HuH-7 (cell line): ENCODE measurements at regions not wholly inside any gene's neighbourhood (a gene's known extent, or its start where the extent isn't known, plus 50 kb on each side); places are given as distances from the start of the nearest gene placed in this dataset.

Experiments used
- DNase-seq: peaks from one replicate; pipeline ENCODE4 v3.0.0; 2011; ENCODE audit warnings: low spot score

DNA sequence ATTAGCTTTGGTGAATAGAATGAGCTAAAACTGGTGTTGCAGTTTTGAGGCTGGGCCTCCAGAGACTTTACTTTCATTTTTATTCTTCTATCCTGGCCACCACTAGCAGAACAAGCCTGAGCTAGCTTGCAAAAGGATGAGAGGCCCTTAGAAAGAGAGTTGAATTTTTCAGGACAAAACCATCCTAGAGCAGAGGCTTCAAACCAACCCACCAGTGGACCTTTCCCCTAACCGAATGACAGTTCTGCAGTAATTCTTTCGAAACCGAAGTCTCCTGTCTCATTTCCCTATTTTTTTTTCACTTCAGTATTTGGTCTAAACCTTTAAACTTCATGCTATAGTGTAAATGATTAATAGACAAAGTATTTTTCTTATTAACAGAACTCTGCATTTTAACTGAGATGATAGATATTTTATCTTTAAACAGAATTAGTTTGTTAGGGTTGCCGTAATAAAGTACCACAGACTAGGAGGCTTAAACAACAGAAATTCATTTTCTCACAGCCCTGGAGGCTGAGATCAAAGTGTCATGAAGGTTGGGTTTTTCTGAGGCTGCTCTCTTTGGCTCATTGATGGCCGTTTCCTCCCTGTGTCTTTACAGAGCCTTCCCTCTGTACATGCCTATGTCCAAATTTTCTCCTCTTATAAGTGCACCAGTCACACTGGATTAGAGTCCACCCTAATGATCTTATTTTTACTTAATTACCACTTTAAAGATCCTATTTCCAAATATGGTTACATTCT is 80.6 kb upstream of the PAK5 start:
- DNase-seq: no peak

DNA sequence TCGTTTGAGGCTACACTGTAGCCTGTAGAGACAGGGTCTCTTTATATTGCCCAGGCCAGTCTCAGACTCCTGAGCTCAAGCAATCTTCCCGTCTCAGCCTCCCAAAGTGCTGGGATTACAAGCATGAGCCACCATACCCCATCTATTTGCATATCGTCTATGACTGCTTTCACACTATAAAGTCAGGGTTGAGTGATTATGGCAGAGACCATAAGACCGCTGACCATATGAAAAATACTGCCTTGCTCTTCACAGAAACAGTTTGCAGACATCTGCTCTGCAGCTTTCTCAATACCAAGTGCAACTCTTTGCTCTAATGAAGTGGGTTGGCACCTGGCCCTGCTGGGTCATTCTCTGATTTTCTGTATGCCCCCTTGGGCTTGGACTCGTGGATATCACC is 79.5 kb upstream of the PAK5 start:
- no peak for DNase-seq

DNA sequence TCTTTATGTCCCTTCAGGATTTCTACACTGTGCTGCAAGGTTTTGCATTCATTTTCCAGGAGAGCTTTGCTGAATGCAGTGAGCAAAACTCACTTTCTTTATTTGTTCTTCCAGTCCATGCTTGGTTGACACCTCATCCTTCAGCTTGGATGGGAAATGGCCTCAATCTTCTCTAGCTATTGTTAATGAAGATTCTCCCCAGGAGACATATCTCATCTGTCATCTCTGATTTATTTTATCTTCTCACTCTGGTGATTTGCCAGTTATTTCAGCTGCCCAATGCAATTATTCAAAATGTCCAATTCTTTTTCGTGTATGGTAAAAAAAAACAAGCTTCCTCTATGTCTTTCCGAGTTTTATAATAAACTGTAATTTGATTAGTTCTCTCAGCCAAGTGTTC is 77.9 kb upstream of the PAK5 start:
- no peak for DNase-seq

DNA sequence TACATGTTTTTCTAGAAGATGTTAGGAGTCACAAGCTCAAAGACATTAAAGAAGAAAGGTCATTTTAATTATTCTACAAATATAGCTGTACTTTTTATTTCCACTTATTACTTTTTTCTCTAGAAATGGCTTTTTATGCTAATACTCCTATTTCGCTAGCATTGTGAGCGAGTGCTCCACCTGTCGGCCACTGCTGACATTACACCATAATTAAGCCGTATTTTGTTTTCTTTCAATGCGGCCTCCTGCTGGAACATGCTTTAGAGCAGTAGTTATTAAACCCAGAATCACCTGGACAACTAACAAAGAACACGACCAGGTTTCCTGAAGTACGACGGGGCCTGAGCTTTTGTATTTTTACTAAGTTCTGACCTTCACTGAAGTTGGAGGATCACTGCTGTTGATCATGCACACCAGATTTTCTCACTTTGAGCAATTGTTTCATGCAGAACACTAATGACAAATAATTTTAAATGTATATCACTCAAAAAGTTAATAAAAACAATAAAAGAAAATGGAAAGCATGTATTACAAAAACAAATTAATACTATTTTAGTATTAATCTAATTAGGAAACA is 74.1 kb upstream of the PAK5 start:
- DNase-seq: peak; percentile 21

DNA sequence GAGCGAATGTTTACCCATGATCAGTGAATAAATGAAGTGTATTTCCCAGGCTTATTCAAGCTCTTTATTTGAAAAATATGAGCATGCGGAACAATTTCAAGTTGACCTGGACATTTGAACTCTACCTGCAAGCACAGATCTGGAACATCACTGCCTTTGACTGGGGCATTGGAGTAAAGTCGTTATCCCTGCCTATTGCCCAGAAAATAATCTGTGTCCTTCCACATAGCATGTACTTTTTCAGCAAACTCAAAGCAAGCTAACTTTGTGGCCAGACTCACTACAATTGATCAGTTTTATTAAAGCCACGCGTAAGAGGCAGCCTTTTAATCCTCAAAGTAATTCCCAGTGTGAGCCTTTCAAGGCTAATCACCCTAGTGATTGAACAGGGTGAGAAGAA is 73.4 kb upstream of the PAK5 start:
- DNase-seq: no peak

DNA sequence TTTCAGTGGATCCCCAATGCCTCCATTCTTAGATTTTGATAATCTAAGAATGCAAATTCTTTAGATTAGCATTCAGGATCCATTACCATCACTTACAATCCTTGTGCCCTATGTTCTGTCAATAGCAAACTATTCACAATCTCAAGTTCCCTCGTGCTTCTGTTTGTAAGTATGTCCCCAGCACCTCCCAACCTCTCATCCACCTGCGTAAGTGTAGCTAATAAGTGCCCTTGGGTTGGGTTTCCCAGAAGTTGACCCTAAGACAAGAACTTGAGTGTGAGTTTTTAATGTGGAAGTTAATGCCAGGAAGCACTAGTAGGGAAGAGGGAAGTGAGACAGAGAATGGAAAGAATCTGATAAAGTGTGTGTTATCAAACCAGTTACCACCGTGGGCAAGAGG is 72.6 kb upstream of the PAK5 start:
- DNase-seq: no peak

DNA sequence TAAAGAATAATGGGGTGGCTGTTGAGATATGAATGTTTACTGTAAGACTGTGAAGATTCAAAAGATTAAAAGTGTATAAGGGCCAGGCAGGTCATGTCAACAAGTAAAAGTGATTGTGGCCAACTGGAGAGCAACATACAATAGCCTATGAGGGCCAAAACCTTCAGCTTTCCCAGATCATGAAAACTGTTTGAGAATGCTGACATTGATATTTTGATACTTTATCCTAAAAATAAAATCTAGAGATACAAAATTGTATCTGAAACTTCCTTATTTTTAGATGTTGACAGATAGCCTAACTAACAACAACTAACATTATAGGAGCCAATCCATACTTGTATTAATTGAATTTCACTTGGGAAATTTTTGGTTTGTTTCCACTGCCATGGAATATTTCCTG is 70.3 kb upstream of the PAK5 start:
- no peak for DNase-seq

DNA sequence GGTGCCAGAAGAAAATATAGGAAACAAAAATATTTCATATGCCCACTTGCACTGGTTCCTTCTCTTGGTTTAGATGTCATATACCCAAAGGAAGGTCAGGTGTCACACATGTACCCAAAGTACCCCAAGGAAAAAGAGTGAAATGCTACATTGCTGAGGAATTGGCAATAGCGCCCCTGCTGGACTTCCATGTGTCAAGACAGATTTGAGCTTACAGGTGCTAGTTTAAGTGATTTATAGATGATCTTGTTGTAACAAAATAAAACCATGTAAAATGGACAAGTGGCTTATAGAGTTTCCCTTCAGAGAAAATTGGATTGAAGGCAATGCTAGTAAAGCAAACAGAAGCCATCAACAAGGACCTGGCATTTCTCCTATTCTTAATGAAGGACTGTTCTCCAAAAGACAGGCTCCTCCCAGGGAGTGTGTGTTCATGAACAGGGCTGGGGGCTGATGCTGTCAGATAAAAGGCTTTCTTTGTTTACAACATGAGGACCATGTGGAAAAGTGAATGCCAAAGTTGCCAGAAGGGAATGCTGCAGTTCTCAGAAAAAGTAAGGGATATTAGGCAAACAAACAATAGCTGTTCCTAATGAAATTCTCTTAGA is 64.3 kb upstream of the PAK5 start:
- no peak for DNase-seq

DNA sequence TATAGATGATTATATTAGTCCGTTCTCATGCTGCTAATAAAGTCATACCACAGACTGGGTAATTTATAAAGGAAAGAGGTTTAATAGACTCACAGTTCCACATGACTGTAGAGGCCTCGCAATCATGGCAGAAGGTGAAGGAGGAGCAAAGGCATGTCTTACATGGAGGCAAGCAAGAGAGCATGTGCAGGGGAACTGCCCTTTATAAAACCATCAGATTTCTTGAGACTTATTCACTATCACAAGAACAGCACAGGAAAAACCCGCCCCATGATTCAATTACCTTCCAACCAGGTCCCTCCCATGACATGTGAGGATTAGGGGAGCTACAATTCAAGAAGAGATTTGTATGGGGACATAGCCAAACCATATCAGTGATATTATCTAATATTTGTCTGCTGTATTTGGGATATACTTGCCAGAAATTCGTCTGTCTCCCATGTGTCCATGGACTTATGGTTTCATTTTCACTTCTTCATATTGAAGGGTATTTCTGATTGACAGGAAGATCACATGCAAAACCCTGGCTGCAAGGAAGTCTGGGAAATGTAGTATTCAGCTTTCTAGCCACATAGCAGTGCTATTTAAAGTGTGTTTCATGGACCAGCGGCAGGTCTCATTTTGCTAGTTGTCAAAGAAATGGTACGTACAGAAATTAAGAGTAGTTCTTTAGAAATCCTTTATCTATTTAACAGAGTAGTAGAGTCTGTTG is 50.5 kb upstream of the PAK5 start:
- no peak for DNase-seq
